NCI-H2107 (cell line): ENCODE measurements at regions not wholly inside any gene's neighbourhood (a gene's known extent, or its start where the extent isn't known, plus 50 kb on each side); places are given as distances from the start of the nearest gene placed in this dataset.

Source experiments
- DNase-seq: peaks from one replicate; lab custom pipeline; 2025; lab: John Stamatoyannopoulos, UW

DNA sequence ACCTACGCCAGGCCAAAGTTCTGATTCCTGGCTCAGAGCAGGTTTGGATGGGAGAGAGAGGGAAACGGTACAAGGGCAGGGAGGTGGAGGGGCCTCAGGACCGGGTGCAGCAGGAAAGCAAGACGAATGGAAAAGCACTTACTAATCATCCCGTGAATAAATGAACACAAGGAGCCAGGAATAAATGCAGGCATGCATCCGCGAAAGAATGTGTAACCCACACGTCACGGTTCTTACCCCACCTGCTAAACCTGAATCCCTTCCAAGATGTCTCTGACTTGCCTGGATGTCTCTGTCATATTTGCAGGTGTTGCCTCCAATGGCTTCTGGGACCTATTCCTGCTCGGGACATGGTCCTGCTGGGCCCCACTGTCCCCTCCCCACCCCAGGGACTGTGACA, 335.2 kb upstream of the RNF32 start:
- no peak for DNase-seq

- DNase-seq = no peak
These were observed 357.8 kb upstream of the RNF32 start for GRCh38 chr7:156282816-156283215.

DNA sequence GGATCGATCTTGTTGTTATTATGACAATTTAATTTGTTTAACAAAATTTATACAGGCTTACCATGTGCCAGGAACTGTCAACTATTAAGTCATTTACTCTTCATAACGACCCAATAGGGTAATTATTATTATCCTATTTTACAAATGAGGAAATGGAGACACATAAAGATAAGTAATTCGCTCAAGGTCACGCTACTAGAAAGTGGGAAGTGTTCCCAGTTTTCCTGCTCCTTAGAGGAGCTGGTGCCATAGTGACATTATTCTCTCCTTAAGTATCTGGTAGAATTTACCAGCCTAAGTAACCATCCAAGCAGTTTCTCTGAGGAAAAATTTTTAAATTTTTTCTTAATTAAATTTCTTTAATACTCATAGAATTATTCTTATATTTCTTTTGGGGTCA, 360.9 kb upstream of the RNF32 start:
- DNase-seq = no peak

DNA sequence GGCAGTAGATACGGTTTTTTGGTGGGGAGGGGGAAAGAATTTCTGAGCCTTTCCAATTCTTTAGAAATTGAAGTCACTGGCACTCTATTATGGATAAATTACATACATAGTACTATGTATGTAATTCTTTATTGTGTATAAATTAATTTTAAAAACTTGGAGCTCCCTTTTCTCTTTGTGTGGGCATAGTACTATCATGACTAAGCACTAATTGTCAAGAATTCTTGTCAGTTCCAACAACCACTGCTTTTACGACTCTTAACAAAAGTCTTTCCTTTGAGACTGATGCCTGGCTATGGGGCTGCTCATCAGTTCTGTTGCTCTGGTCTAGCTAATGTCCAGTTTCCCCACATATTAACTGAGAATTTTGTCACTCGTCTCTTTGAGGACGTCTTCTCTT, 365.3 kb upstream of the RNF32 start:
- no peak for DNase-seq

DNA sequence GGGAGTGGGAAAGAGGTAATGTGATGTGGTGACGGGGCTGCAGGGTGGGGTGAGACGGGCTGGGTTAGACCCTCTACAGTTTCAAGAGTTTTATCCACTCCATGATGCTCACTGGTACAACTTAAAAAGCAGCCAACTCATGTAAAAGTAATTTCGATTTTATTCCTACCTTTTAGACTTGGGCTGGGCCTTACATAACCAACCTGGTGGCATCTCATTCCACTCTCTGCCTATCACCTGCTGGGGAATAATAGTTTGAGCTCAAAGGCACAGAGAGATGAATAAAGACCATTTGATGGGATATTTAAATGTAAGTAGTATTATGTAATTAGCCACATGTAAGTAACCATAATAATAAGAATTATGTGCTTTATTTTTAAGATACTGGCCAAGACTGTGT, 366.0 kb upstream of the RNF32 start:
- DNase-seq = no peak

DNA sequence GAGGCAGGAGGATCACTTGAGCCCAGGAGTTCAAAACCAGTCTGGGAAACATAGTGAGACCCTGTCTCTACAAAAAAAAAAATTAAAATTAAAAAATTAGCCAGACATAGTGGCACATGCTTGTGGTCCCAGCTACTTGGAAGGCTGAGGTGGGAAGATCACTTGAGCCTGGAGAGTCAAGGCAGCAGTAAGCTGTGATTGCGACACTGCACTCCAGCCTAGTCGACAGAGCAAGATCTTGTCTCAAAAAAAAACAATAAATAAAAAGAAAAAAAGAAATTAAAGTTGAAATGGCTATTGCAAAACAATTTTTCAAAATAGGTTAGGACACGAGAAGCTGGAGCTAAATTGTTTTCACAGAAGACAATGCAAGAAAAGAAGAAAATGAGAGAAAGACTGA, 379.0 kb upstream of the RNF32 start:
- no peak for DNase-seq

- DNase-seq = no peak
These were observed 382.7 kb upstream of the RNF32 start for GRCh38 chr7:156257904-156258303.

DNA sequence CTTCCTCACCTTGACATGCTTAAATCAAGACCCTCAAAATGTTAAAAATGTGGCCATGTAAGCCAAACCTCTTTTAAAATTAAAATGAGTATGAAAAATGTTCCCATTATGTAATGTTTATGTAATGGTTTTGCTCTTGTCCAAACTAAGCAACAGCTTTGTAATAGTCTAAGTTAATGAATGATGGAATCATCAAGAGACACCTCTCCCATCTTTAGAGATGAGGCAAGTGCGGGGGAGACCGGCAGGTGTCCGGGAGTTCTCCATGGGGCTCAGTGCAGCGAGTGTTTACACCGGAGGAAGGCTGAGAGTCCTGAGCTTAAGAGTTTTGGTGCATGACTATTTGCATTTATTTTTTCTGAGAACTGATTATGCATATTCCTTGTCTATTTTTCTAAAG, 384.9 kb upstream of the RNF32 start:
- no peak for DNase-seq

DNA sequence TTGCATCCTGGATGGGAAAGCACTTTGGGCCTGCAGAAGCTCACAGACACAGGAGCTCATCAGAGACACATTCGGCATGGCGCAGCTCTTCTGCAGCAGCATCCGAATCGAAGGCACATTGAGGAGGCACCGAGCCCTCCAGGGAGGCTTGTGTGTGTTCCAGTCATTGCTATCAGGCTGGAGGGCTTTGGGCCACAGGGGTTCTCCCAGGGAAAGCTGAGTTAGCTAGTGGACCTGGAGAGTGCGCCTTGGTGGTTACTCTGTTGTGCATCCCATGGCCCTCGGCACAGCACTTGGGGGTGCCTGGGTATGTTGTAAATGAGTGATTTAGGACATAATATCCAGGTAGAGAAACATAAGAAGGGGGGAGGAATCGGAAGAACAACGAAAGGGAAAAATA, 388.7 kb upstream of the RNF32 start:
- DNase-seq = no peak

GRCh38 chr7:156240532-156240931, 400.0 kb upstream of the RNF32 start:
- DNase-seq = no peak

DNA sequence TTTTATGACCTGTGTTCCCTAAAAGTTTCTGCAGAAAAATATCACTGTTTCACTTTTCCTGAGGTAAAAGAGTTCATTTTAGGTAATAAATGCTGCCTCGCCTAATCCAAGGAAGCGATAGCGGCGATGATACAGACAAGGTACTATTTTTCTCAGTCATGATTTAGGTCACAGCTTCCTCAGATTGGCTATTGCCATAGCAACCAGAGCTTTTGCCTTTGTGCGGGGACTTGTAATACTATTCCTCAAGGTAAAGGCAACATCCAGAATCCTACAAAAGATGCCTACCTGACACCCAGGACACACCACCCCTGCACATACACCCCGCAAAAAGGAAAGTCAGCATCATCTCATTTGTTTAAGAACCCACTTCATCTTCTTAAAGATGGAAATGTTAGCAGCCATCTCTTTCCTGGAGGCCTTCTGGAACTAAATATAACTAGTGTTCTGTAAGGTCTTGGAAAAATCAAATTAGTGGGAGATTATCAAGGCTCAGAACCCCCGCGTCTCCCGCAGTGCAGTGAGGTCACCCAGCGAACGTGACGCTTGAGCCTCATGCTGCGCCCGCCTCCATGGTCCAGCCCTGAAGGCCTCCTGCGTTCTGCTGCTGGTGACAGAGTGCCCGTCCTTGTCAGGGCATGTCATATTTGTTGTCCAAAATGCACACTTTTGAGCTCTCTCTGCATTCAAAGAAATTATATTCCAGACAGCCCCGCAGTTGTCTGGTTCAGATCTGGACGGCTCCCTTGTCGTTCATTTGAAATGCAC, 402.0 kb upstream of the RNF32 start:
- DNase-seq = no peak

DNA sequence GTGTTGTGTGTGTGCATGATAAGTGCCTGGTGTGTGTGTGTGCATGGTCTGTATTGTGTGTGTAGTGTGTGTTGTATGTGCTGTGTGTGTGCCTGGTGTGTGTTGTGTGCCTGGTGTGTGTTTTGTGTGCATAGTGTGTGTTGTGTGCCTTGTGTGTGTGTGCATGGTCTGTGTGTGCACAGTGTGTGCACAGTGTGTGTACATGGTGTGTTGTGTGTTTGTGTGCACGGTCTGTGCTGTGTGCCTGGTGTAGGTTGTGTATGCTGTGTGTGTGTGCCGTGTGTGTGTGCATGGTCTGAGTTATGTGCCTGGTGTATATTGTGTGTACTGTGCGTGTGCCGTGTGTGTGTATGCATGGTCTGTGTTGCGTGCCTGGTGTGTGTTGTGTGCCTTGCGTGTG, 403.0 kb upstream of the RNF32 start:
- no peak for DNase-seq

GRCh38 chr7:156236936-156237599, 403.5 kb upstream of the RNF32 start:
- DNase-seq = no peak

GRCh38 chr7:156236181-156236889, 404.2 kb upstream of the RNF32 start:
- no peak for DNase-seq

GRCh38 chr7:156234666-156235494, 405.7 kb upstream of the RNF32 start:
- DNase-seq = no peak

GRCh38 chr7:156234192-156234591, 406.4 kb upstream of the RNF32 start:
- no peak for DNase-seq

GRCh38 chr7:156232931-156233705, 407.5 kb upstream of the RNF32 start:
- no peak for DNase-seq

DNA sequence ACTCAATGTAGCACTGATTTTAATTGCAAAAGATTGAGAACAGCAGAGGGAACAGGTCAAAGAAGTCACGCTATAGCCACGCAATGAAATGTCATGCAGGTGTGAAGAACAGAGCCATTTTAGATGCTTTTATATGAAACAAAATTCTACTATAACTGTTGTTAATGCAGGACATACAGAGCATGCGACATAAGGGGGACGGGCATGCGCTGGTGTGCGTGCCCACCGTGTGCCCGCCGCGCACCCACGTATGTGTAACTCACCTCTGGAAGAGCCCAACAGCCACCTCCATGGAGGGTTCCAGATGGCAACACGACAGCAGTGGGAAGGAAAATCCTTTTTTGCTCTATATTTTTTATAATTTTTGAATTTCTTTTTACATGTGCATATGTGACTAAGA, 410.0 kb upstream of the RNF32 start:
- no peak for DNase-seq

DNA sequence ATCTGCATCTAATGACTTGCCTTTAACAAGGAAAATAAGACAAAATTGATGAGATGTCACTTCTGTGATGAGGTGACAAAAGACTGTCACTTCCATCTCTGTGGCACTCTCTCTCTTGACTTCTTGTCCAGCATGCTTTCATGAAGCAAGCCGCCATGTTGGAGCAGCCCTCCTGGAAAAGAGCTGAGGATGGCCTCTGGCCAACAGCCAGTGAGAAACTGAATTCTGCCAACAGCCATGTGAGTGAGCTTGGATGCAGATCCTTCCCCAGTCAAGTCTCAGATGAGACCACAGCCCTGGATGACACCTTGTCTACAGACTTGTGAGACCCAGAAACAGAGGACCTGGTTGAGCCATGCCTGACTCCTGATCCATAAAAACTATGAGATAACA, 412.6 kb upstream of the SHH start:
- DNase-seq = no peak

- DNase-seq = no peak
These were observed 411.9 kb upstream of the SHH start for GRCh38 chr7:156223935-156224832.

GRCh38 chr7:156222611-156223010, 410.3 kb upstream of the SHH start:
- no peak for DNase-seq
